Thyroid gland (tissue), 4 donors: ENCODE measurements at regions not wholly inside any gene's neighbourhood (a gene's known extent, or its start where the extent isn't known, plus 50 kb on each side); places are given as distances from the start of the nearest gene placed in this dataset.

ENCODE experiments used
- CTCF ChIP-seq, 6 experiments: fragments of 200-600 bp in 3 of 6; fragments of 450-650 bp in 3 of 6; sonication (generic) in 3 of 6; IDR thresholded peaks; one replicate each; pipeline ENCODE4 v1.5.1; 2016 to 2019; ENCODE audit warnings: antibody characterized with exemption in 6 of 6, mild to moderate bottlenecking in 2 of 6, inconsistent platforms in 1 of 6, moderate library complexity in 1 of 6
- POLR2A ChIP-seq, 2 donors: fragments of 450-650 bp; IDR thresholded peaks; one replicate each; pipeline ENCODE4 v1.6.1; 2017; ENCODE audit warnings: antibody characterized with exemption in 2 of 2, mild to moderate bottlenecking in 2 of 2, moderate library complexity in 1 of 2

- TF ChIP-seq CTCF (IDR thresholded peaks at IDR 0.05) = no peak
- no peak for TF ChIP-seq POLR2A (IDR thresholded peaks at IDR 0.05)
These were observed 271.2 kb downstream of the ADRA2A start for GRCh38 chr10:111348076-111348475.
